Endothelial cell of umbilical vein (primary cell): ENCODE measurements at regions not wholly inside any gene's neighbourhood (a gene's known extent, or its start where the extent isn't known, plus 50 kb on each side); places are given as distances from the start of the nearest gene placed in this dataset.

ENCODE experiments used
- BruUV-seq: library from RNA; stranded (reverse); fragments of 400-500 nt; replicated peaks from 2 replicates; lab custom pipeline; 2021; lab: Mats Ljungman, UMichigan
- CTCF ChIA-PET: fragments of 300-600, 350-600 bp; sonication (Branson Sonifier 250); formaldehyde crosslinking; loops from one replicate; lab custom pipeline; 2021; ENCODE audit warnings: antibody characterized with exemption, inconsistent platforms; lab: Charles Lee
- POLR2A ChIA-PET: fragments of 300-600, 350-600 bp; sonication (Branson Sonifier 250); formaldehyde crosslinking; loops from one replicate; lab custom pipeline; 2021; ENCODE audit warnings: antibody characterized with exemption, inconsistent platforms; lab: Charles Lee
- DNase-seq: peaks from one replicate; pipeline ENCODE4 v3.0.0-alpha.2; 2011; ENCODE audit warnings: low read depth, low spot score
- FAIRE-seq: peaks from 2 replicates; lab custom pipeline; 2011; peaks lifted over from hg19 to GRCh38; lab: Jason Lieb, UNC
- H2AFZ ChIP-seq: 2 replicates; pipeline ENCODE4 v1.6.0; 2012; ENCODE audit warnings: low read depth, low read length, control low read depth, inconsistent platforms
- H3K27ac ChIP-seq: 2 replicates; pipeline ENCODE4 v1.5.1; 2011; ENCODE audit warnings: low read depth, mild to moderate bottlenecking, control low read depth, low read length, moderate library complexity; ENCODE audit not compliant: insufficient read depth
- H3K27me3 ChIP-seq, 2 experiments: 2 replicates each; pipeline versions ENCODE4 v1.6.0 to v1.6.1; 2011; ENCODE audit warnings: low read length in 2 of 2, mixed read lengths in 1 of 2; ENCODE audit not compliant: control insufficient read depth in 2 of 2, insufficient read depth in 2 of 2
- H3K36me3 ChIP-seq, 2 experiments: 2 replicates in 1 of 2; 3 replicates in 1 of 2; pipeline ENCODE4 v1.5.1; 2011; ENCODE audit warnings: low read length in 2 of 2, mild to moderate bottlenecking in 1 of 2, moderate library complexity in 1 of 2; ENCODE audit not compliant: control insufficient read depth in 2 of 2, insufficient read depth in 2 of 2; ENCODE audit errors: extremely low read depth in 1 of 2
- H3K4me1 ChIP-seq: 3 replicates; pipeline ENCODE4 v1.5.1; 2011; ENCODE audit warnings: mild to moderate bottlenecking, low read length; ENCODE audit not compliant: control insufficient read depth, insufficient read depth; ENCODE audit errors: extremely low read depth
- H3K4me2 ChIP-seq: 2 replicates; pipeline ENCODE4 v1.6.1; 2011; ENCODE audit warnings: low read length, control low read depth, mixed read lengths; ENCODE audit not compliant: insufficient read depth
- H3K4me3 ChIP-seq, 3 experiments: fragments of 200-600 bp in 1 of 3; sonication (generic), shearing (Covaris generic) in 1 of 3; replicated peaks in 1 of 3; 2 replicates each; pipeline ENCODE4 v1.5.1; 2011 to 2016; ENCODE audit warnings: control low read depth in 3 of 3, low read length in 3 of 3, mild to moderate bottlenecking in 2 of 3, inconsistent platforms in 1 of 3, low read depth in 1 of 3, moderate library complexity in 1 of 3; ENCODE audit not compliant: insufficient read depth in 1 of 3
- H3K79me2 ChIP-seq: 2 replicates; pipeline ENCODE4 v1.6.0; 2012; ENCODE audit warnings: low read length, inconsistent platforms; ENCODE audit not compliant: control insufficient read depth, insufficient read depth
- H3K9ac ChIP-seq: replicated peaks from 2 replicates; pipeline ENCODE3; 2011; ENCODE audit warnings: low read length, control low read depth; ENCODE audit not compliant: insufficient read depth; ENCODE audit errors: extremely low read depth
- H3K9me1 ChIP-seq: replicated peaks from 3 replicates; pipeline ENCODE4 v1.6.0; 2011; ENCODE audit warnings: mild to moderate bottlenecking, low read length; ENCODE audit not compliant: control insufficient read depth, insufficient read depth; ENCODE audit errors: extremely low read depth
- H3K9me3 ChIP-seq: replicated peaks from 2 replicates; pipeline ENCODE4 v1.5.1; 2012; ENCODE audit warnings: low read length, inconsistent platforms; ENCODE audit not compliant: control insufficient read depth, insufficient read depth
- H4K20me1 ChIP-seq: replicated peaks from 2 replicates; pipeline ENCODE3; 2011; ENCODE audit warnings: mild to moderate bottlenecking, low read length; ENCODE audit not compliant: control insufficient read depth, insufficient read depth; ENCODE audit errors: extremely low read depth
- FOS ChIP-seq: IDR thresholded peaks from 2 replicates; pipeline ENCODE4 v1.6.1; 2011; ENCODE audit warnings: mild to moderate bottlenecking, low read length, moderate library complexity, borderline replicate concordance; ENCODE audit not compliant: insufficient read depth
- GATA2 ChIP-seq: IDR thresholded peaks from 2 replicates; pipeline ENCODE4 v1.7.0; 2011; ENCODE audit warnings: low read depth, mild to moderate bottlenecking, moderate library complexity, mixed read lengths, low read length; ENCODE audit not compliant: insufficient read length, insufficient read depth
- JUN ChIP-seq: IDR thresholded peaks from 2 replicates; pipeline ENCODE4 v1.6.1; 2011; ENCODE audit warnings: borderline replicate concordance, low read depth; ENCODE audit not compliant: insufficient read length, insufficient read depth
- MYC ChIP-seq: IDR thresholded peaks from one replicate; pipeline ENCODE4 v1.6.1; 2011; ENCODE audit warnings: mild to moderate bottlenecking, low read depth, low read length
- POLR2A ChIP-seq: IDR thresholded peaks from 2 replicates; pipeline ENCODE4 v1.6.1; 2012; ENCODE audit warnings: low read depth, mild to moderate bottlenecking, control low read depth, low read length
- POLR2AphosphoS5 ChIP-seq: IDR thresholded peaks from 2 replicates; pipeline ENCODE4 v1.6.1; 2012; ENCODE audit warnings: low read depth, mild to moderate bottlenecking, control low read depth, low read length, moderate library complexity; ENCODE audit not compliant: insufficient read depth
- dilution Hi-C: fragments of 300-500 bp; cut with MboI; formaldehyde crosslinking; loops from one replicate; pipeline ENCODE4 v1.15.0; 2019; ENCODE audit warnings: low sequenced_read_pairs; ENCODE audit not compliant: extremely low pct_ligation_motif_present
- intact Hi-C: fragments of 100-400 bp; cut with micrococcal nuclease; formaldehyde crosslinking; loops from one replicate; pipeline ENCODE4 v1.10.0; 2022
- TF ChIP-seq, protein P1 (sequence below), 2 donors: IDR thresholded peaks; 1 replicate in 1 of 2; 2 replicates in 1 of 2; pipeline ENCODE4 v1.5.1; 2011; ENCODE audit warnings: low read length in 2 of 2, mild to moderate bottlenecking in 2 of 2, moderate library complexity in 2 of 2, control low read depth in 1 of 2, inconsistent platforms in 1 of 2, low read depth in 1 of 2; ENCODE audit not compliant: insufficient read depth in 1 of 2; ENCODE audit errors: extremely low read depth in 1 of 2
- TF ChIP-seq, protein P2 (sequence below): IDR thresholded peaks from 2 replicates; pipeline ENCODE4 v1.6.1; 2011; ENCODE audit not compliant: insufficient read depth, insufficient read length

DNA sequence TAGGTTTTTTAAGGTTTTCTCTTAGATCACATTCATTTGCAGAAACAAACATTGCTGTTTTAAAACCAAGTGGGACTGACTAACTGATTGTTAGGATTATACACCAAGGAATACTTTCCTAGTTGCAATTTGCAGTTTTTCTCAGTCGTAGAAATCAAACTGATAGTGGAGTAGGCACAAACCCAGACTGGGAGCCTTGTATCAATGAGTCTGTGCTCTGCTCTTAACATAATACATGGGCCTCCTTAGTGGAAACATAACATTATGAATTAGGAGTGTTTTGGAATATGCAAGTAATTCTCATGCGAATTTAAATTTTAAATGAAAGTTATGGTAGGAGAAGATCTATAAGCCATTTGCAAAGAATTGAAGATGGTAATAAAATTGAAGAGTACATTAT is 223.5 kb downstream of the CLCN4 start:
- Histone ChIP-seq H3K4me1 (no peaks in the 10 kb centered on the region), H3K4me3 (no peak overlapping the region), H3K9me1 (no peaks in the 10 kb centered on the region), H2AFZ (no peak overlapping the region), H3K4me2 (no peak overlapping the region), H3K79me2 (no peaks in the 10 kb centered on the region), H3K9me3 (no peaks in the 10 kb centered on the region), H3K9ac (no peak overlapping the region), H3K27me3 (peaks cover 0 to 1% of the 10 kb centered on the region in 2 experiments), H4K20me1 (no peaks in the 10 kb centered on the region), H3K27ac (no peak overlapping the region), H3K36me3 (no peaks in the 10 kb centered on the region)
- TF ChIP-seq POLR2A (no peak), MYC (no peak), JUN (no peak), POLR2AphosphoS5 (no peak), FOS (no peak), GATA2 (no peak)
- TF ChIP-seq, protein P1, sequence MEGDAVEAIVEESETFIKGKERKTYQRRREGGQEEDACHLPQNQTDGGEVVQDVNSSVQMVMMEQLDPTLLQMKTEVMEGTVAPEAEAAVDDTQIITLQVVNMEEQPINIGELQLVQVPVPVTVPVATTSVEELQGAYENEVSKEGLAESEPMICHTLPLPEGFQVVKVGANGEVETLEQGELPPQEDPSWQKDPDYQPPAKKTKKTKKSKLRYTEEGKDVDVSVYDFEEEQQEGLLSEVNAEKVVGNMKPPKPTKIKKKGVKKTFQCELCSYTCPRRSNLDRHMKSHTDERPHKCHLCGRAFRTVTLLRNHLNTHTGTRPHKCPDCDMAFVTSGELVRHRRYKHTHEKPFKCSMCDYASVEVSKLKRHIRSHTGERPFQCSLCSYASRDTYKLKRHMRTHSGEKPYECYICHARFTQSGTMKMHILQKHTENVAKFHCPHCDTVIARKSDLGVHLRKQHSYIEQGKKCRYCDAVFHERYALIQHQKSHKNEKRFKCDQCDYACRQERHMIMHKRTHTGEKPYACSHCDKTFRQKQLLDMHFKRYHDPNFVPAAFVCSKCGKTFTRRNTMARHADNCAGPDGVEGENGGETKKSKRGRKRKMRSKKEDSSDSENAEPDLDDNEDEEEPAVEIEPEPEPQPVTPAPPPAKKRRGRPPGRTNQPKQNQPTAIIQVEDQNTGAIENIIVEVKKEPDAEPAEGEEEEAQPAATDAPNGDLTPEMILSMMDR (IDR thresholded peaks at IDR 0.05; ENCODE audit: extremely low read depth in 1 of 2, insufficient read depth in 1 of 2, low read depth in 1 of 2, low read length in 2 of 2) = no peak
- TF ChIP-seq, protein P2, sequence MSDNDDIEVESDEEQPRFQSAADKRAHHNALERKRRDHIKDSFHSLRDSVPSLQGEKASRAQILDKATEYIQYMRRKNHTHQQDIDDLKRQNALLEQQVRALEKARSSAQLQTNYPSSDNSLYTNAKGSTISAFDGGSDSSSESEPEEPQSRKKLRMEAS = no peak
- no TSS peak for BruUV-seq
- ChIA-PET CTCF (no interaction called here), POLR2A (no interaction called here)
- FAIRE-seq (no peak), DNase-seq (no peak)
- intact Hi-C loops = no loop called here
- dilution Hi-C loops = no loop called here
